ENCODE measurements at regions not wholly inside any gene's neighbourhood (a gene's known extent, or its start where the extent isn't known, plus 50 kb on each side); places are given as distances from the start of the nearest gene placed in this dataset.
"Not testable (repeated sequence)": the region's sequence is repeated elsewhere in the genome, so short reads cannot be mapped to it uniquely, and the experiment has no call there.

GRCh38 chr2:186407611-186408010 lies 78.4 kb upstream of the ZC3H15 start:
- no peaks in the 10 kb centered on the region for H3K36me3 Mint-ChIP-seq (ENCODE audit: low read depth)

DNA sequence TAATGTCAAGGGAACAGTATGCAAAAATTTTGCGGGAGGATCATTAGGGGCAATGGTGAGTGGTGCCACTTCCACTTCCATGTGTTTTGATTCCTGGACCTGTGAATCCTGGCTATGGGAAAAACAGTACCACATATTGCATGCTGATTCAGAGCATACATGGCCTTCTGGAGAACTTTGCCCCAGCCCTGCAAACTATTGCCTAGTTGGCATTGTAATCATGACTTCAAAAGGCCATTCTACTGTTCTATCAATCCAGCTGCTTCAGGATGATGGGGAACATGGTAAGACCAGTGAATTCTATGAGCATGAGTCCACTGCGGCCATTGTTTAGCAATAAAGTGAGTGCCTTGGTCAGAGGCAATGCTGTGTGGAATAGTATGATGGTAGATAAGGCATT lies 75.3 kb upstream of the ZC3H15 start:
- Mint-ChIP-seq H3K36me3 (ENCODE audit: low read depth) (no peaks in the 10 kb centered on the region), H3K27ac (no peak overlapping the region), H3K4me1 (ENCODE audit: low read depth) (no peaks in the 10 kb centered on the region), H3K9me3 (no peaks in the 10 kb centered on the region), H3K4me3 (no peak overlapping the region), H3K27me3 (ENCODE audit: low read depth) (no peaks in the 10 kb centered on the region)

More at GRCh38 chr2:186407611-186408010, 78.4 kb upstream of the ZC3H15 start:
- H3K27me3 Mint-ChIP-seq (ENCODE audit: low read depth), result no peaks in the 10 kb centered on the region
- H3K27ac Mint-ChIP-seq, result no peak overlapping the region
- peaks cover 5% of the 10 kb centered on the region for H3K9me3 Mint-ChIP-seq
- H3K4me1 Mint-ChIP-seq (ENCODE audit: low read depth), result no peaks in the 10 kb centered on the region
- no peak overlapping the region for H3K4me3 Mint-ChIP-seq

GRCh38 chr2:186422226-186422625 lies 63.8 kb upstream of the ZC3H15 start:
- H3K4me1 Mint-ChIP-seq (ENCODE audit: low read depth), result peaks cover 6% of the 10 kb centered on the region
- no peaks in the 10 kb centered on the region for H3K27me3 Mint-ChIP-seq (ENCODE audit: low read depth)
- H3K27ac Mint-ChIP-seq, result no peak overlapping the region
- no peaks in the 10 kb centered on the region for H3K36me3 Mint-ChIP-seq (ENCODE audit: low read depth)
- no peak overlapping the region for H3K4me3 Mint-ChIP-seq
- no peaks in the 10 kb centered on the region for H3K9me3 Mint-ChIP-seq

DNA sequence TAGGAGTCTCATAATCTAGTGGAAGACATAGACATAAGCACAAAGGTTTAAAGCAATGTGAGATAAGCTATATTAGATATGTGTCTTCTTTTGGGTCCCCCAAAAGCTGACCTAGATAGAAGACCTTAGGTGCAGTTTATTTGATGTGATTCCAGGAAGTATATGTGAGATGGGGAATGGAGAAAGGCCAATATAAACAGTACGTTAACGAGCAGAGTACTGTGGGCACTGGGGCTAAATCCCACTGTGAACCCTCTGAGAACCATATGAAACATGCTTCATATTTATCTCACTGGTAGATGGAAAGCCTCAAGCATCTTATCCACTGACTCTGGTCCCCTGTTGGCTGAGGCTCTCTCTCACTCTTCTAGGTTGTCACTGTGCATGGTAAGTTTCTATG lies 62.6 kb upstream of the ZC3H15 start:
- no peak overlapping the region for H3K4me3 Mint-ChIP-seq
- H3K36me3 Mint-ChIP-seq (ENCODE audit: low read depth), result no peaks in the 10 kb centered on the region
- H3K27me3 Mint-ChIP-seq (ENCODE audit: low read depth), result no peaks in the 10 kb centered on the region
- H3K9me3 Mint-ChIP-seq, result no peaks in the 10 kb centered on the region
- peaks cover 6% of the 10 kb centered on the region for H3K4me1 Mint-ChIP-seq (ENCODE audit: low read depth)
- H3K27ac Mint-ChIP-seq, result no peak overlapping the region

GRCh38 chr2:186424265-186424664 lies 61.8 kb upstream of the ZC3H15 start:
- H3K27ac Mint-ChIP-seq, result no peak overlapping the region
- H3K4me3 Mint-ChIP-seq, result no peak overlapping the region
- no peaks in the 10 kb centered on the region for H3K36me3 Mint-ChIP-seq (ENCODE audit: low read depth)
- no peaks in the 10 kb centered on the region for H3K27me3 Mint-ChIP-seq (ENCODE audit: low read depth)
- no peaks in the 10 kb centered on the region for H3K9me3 Mint-ChIP-seq
- peaks cover 6% of the 10 kb centered on the region for H3K4me1 Mint-ChIP-seq (ENCODE audit: low read depth)

DNA sequence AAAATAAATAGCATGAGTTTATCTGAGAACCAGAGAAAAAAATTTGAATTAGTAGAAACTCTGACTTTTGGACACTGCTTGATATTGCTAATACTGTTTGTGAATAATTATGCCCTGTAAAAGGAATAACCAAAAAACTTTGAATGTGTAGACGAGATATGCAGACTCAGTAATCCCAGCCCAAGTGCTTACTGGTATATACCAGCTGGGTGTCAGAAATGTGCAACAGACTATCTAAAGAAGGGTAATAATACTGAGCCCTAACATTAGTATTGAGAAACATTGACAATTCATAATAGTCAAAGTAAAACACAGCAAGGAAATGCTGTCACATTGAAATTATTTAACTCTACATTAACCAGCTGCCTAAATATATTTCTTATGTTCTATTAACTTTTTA lies 60.5 kb upstream of the ZC3H15 start:
- Mint-ChIP-seq H3K36me3 (ENCODE audit: low read depth) (no peaks in the 10 kb centered on the region), H3K4me3 (no peak overlapping the region), H3K27me3 (ENCODE audit: low read depth) (no peaks in the 10 kb centered on the region), H3K27ac (no peak overlapping the region), H3K4me1 (ENCODE audit: low read depth) (peaks cover 6% of the 10 kb centered on the region), H3K9me3 (no peaks in the 10 kb centered on the region)

- Mint-ChIP-seq H3K27ac (no peak overlapping the region), H3K4me1 (ENCODE audit: low read depth) (peaks cover 6% of the 10 kb centered on the region), H3K4me3 (no peak overlapping the region), H3K36me3 (ENCODE audit: low read depth) (no peaks in the 10 kb centered on the region), H3K9me3 (no peaks in the 10 kb centered on the region), H3K27me3 (ENCODE audit: low read depth) (no peaks in the 10 kb centered on the region)
Measured at GRCh38 chr2:186426153-186427016, 59.7 kb upstream of the ZC3H15 start.

GRCh38 chr2:186427017-186427350 lies 59.1 kb upstream of the ZC3H15 start:
- not testable (repeated sequence) for H3K4me1 Mint-ChIP-seq (ENCODE audit: low read depth); H3K4me3 Mint-ChIP-seq; H3K27ac Mint-ChIP-seq; H3K36me3 Mint-ChIP-seq (ENCODE audit: low read depth); H3K9me3 Mint-ChIP-seq; H3K27me3 Mint-ChIP-seq (ENCODE audit: low read depth)

- Mint-ChIP-seq H3K9me3 (no peaks in the 10 kb centered on the region), H3K36me3 (ENCODE audit: low read depth) (no peaks in the 10 kb centered on the region), H3K4me1 (ENCODE audit: low read depth) (peaks cover 6% of the 10 kb centered on the region), H3K4me3 (no peak overlapping the region), H3K27ac (no peak overlapping the region), H3K27me3 (ENCODE audit: low read depth) (no peaks in the 10 kb centered on the region)
Measured at GRCh38 chr2:186427970-186428369, 58.1 kb upstream of the ZC3H15 start.

GRCh38 chr2:186429104-186429503 lies 57.0 kb upstream of the ZC3H15 start:
- H3K27ac Mint-ChIP-seq, result no peak overlapping the region
- H3K4me1 Mint-ChIP-seq (ENCODE audit: low read depth), result peaks cover 6% of the 10 kb centered on the region
- H3K9me3 Mint-ChIP-seq, result no peaks in the 10 kb centered on the region
- H3K4me3 Mint-ChIP-seq, result no peak overlapping the region
- no peaks in the 10 kb centered on the region for H3K27me3 Mint-ChIP-seq (ENCODE audit: low read depth)
- H3K36me3 Mint-ChIP-seq (ENCODE audit: low read depth), result no peaks in the 10 kb centered on the region

DNA sequence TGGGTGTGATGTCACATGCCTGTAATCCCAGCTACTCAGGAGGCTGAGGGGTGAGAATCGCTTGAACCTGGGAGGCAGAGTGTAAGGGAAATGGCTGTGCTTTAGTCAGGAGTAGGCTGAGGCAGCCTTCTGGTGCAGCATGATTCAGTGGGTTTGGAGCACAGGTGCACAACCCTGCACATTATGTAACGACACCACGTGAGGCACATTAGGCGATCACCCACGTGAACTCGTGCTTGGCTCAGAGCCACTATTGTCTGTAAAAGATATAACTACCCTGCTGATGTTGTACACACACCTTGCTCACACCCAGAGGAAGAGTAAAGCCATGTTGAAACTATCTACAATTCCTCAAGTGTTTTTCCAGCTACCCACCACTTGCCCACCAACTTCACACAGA lies 54.8 kb upstream of the ZC3H15 start:
- Mint-ChIP-seq H3K36me3 (ENCODE audit: low read depth) (no peaks in the 10 kb centered on the region), H3K4me3 (no peak overlapping the region), H3K4me1 (ENCODE audit: low read depth) (peaks cover 6% of the 10 kb centered on the region), H3K27ac (no peak overlapping the region), H3K27me3 (ENCODE audit: low read depth) (no peaks in the 10 kb centered on the region), H3K9me3 (no peaks in the 10 kb centered on the region)

- H3K36me3 Mint-ChIP-seq (ENCODE audit: low read depth), result no peaks in the 10 kb centered on the region
- no peaks in the 10 kb centered on the region for H3K27me3 Mint-ChIP-seq (ENCODE audit: low read depth)
- H3K27ac Mint-ChIP-seq, result no peak overlapping the region
- no peak overlapping the region for H3K4me3 Mint-ChIP-seq
- H3K4me1 Mint-ChIP-seq (ENCODE audit: low read depth), result no peaks in the 10 kb centered on the region
- peaks cover 6% of the 10 kb centered on the region for H3K9me3 Mint-ChIP-seq
Measured at GRCh38 chr2:186433040-186433439, 53.0 kb upstream of the ZC3H15 start.

- Mint-ChIP-seq H3K27me3 (ENCODE audit: low read depth) (no peaks in the 10 kb centered on the region), H3K4me1 (ENCODE audit: low read depth) (no peaks in the 10 kb centered on the region), H3K4me3 (no peak overlapping the region), H3K27ac (no peak overlapping the region), H3K9me3 (peaks cover 10% of the 10 kb centered on the region), H3K36me3 (ENCODE audit: low read depth) (no peaks in the 10 kb centered on the region)
Measured at GRCh38 chr2:186433777-186434432, 52.2 kb upstream of the ZC3H15 start.

Measured in T-helper 1 cell treated with Interleukin-12 subunit alpha and Interleukin-12 subunit beta and Interleukin-4 antibody, amounts not matched to agents 30 μg/mL and 1 μg/mL, for 36 hours (primary cell).